Right cardiac atrium (tissue), 5 donors: ENCODE measurements at regions not wholly inside any gene's neighbourhood (a gene's known extent, or its start where the extent isn't known, plus 50 kb on each side); places are given as distances from the start of the nearest gene placed in this dataset.

ENCODE experiments used
- ATAC-seq, 2 donors: fragments of 200-7000 bp; cut with Tn5 transposase; one replicate each; pipeline versions ENCODE4 v1.8.0 to v1.9.1; 2020; ENCODE audit warnings: moderate library complexity in 2 of 2, mild to moderate bottlenecking in 1 of 2
- DNase-seq, 3 donors: peaks; one replicate each; pipeline ENCODE4 v3.0.0-alpha.2; 2020
- H3K27ac ChIP-seq: one replicate; pipeline ENCODE4 v1.5.1; 2013; ENCODE audit warnings: mild to moderate bottlenecking, low read length, control low read depth, moderate library complexity
- H3K27me3 ChIP-seq: one replicate; pipeline ENCODE4 v1.6.1; 2013; ENCODE audit not compliant: control insufficient read depth, insufficient read depth
- H3K4me1 ChIP-seq: one replicate; pipeline ENCODE4 v1.6.1; 2013; ENCODE audit warnings: low read length; ENCODE audit not compliant: control insufficient read depth, insufficient read depth
- H3K4me3 ChIP-seq: one replicate; pipeline ENCODE4 v1.5.1; 2013; ENCODE audit warnings: low read length, control low read depth
- H3K9me3 ChIP-seq: one replicate; pipeline ENCODE4 v1.6.1; 2013; ENCODE audit warnings: low read length; ENCODE audit not compliant: control insufficient read depth
- WGBS: extraction: QIAGEN DNeasy Blood & Tissue Kit; methylation state at CpG from one replicate; pipeline ENCODE4 v1.1.7; 2013; 5-methylcytosine and 5-hydroxymethylcytosine counted together
- intact Hi-C, 4 donors: fragments of 100-400 bp; cut with DNase I; formaldehyde crosslinking; loops; one replicate each; pipeline versions ENCODE4 v1.11.0 to v1.14.0; 2022 to 2023
- donor health status: healthy with polysubstance abuse.
- donor health status: DM: no; HTN: yes; CAD: no.
- donor health status: DM: no; HTN: no; CAD: no.
- donor health status: DM: no; HTN: yes; CAD: no; lungs with severe emphysema.
- donor health status: DM: yes; HTN: yes; CAD: no.

GRCh38 chr12:118853634-118854033 is 127.7 kb upstream of the SRRM4 start:
- H3K4me3 ChIP-seq, result no peak overlapping the region
- H3K27ac ChIP-seq, result no peak overlapping the region
- DNase-seq, result no peak
- H3K9me3 ChIP-seq, result no peaks in the 10 kb centered on the region
- intact Hi-C loops, result no loop called here
- WGBS, result 67% methylated on average over 4 of the region's 4 CpGs
- H3K27me3 ChIP-seq, result no peaks in the 10 kb centered on the region
- no peak for ATAC-seq
- H3K4me1 ChIP-seq, result no peaks in the 10 kb centered on the region

- Histone ChIP-seq H3K4me1 (no peaks in the 10 kb centered on the region), H3K4me3 (no peak overlapping the region), H3K27me3 (no peaks in the 10 kb centered on the region), H3K9me3 (no peaks in the 10 kb centered on the region), H3K27ac (no peak overlapping the region)
- DNase-seq (no peak), ATAC-seq (no peak)
- 84% methylated on average over 2 of the region's 2 CpGs for WGBS
- intact Hi-C loops, result no loop called here
Observed at GRCh38 chr12:118855858-118856257, 125.5 kb upstream of the SRRM4 start.

- ATAC-seq, result no peak
- WGBS, result 19% methylated on average over 3 of the region's 3 CpGs
- H3K4me3 ChIP-seq, result no peak overlapping the region
- no peaks in the 10 kb centered on the region for H3K4me1 ChIP-seq
- DNase-seq, result no peak
- no peaks in the 10 kb centered on the region for H3K9me3 ChIP-seq
- no peak overlapping the region for H3K27ac ChIP-seq
- no peaks in the 10 kb centered on the region for H3K27me3 ChIP-seq
- intact Hi-C loops, result no loop called here
Observed at GRCh38 chr12:118866346-118866745, 115.0 kb upstream of the SRRM4 start.

GRCh38 chr12:118870551-118870950 is 110.8 kb upstream of the SRRM4 start:
- H3K27me3 ChIP-seq, result no peaks in the 10 kb centered on the region
- no peak for DNase-seq
- H3K4me3 ChIP-seq, result no peak overlapping the region
- ATAC-seq, result no peak
- WGBS, result 74% methylated on average over 2 of the region's 2 CpGs
- no peak overlapping the region for H3K27ac ChIP-seq
- H3K9me3 ChIP-seq, result no peaks in the 10 kb centered on the region
- intact Hi-C loops, result no loop called here
- H3K4me1 ChIP-seq, result no peaks in the 10 kb centered on the region

- Histone ChIP-seq H3K9me3 (no peaks in the 10 kb centered on the region), H3K27me3 (no peaks in the 10 kb centered on the region), H3K27ac (no peak overlapping the region), H3K4me1 (no peaks in the 10 kb centered on the region), H3K4me3 (no peak overlapping the region)
- WGBS, result 24% methylated on average over 6 of the region's 6 CpGs
- no peak for ATAC-seq
- intact Hi-C loops, result no loop called here
- no peak for DNase-seq
Observed at GRCh38 chr12:118874698-118875548, 106.4 kb upstream of the SRRM4 start.

GRCh38 chr12:118880720-118881493 is 100.4 kb upstream of the SRRM4 start:
- H3K9me3 ChIP-seq, result no peaks in the 10 kb centered on the region
- intact Hi-C loops, result no loop called here
- no peaks in the 10 kb centered on the region for H3K4me1 ChIP-seq
- no peak overlapping the region for H3K27ac ChIP-seq
- no peak overlapping the region for H3K4me3 ChIP-seq
- ATAC-seq (no peak), DNase-seq (no peak)
- WGBS, result 51% methylated on average over 5 of the region's 5 CpGs
- no peaks in the 10 kb centered on the region for H3K27me3 ChIP-seq

- Histone ChIP-seq H3K27me3 (no peaks in the 10 kb centered on the region), H3K27ac (no peak overlapping the region), H3K4me1 (no peaks in the 10 kb centered on the region), H3K9me3 (no peaks in the 10 kb centered on the region), H3K4me3 (no peak overlapping the region)
- DNase-seq (no peak), ATAC-seq (no peak)
- intact Hi-C loops, result no loop called here
- 23% methylated on average over 1 of the region's 1 CpG for WGBS
Observed at GRCh38 chr12:118884226-118884625, 97.1 kb upstream of the SRRM4 start.

- Histone ChIP-seq H3K4me1 (no peaks in the 10 kb centered on the region), H3K27me3 (no peaks in the 10 kb centered on the region), H3K9me3 (no peaks in the 10 kb centered on the region), H3K4me3 (no peak overlapping the region), H3K27ac (no peak overlapping the region)
- DNase-seq (no peak), ATAC-seq (no peak)
- intact Hi-C loops, result no loop called here
- WGBS, result 40% methylated on average over 1 of the region's 1 CpG
Observed at GRCh38 chr12:118900993-118901392, 80.3 kb upstream of the SRRM4 start.

GRCh38 chr12:118908811-118909210 is 72.5 kb upstream of the SRRM4 start:
- Histone ChIP-seq H3K4me3 (no peak overlapping the region), H3K27ac (no peak overlapping the region), H3K9me3 (no peaks in the 10 kb centered on the region), H3K4me1 (no peaks in the 10 kb centered on the region), H3K27me3 (peaks cover 7% of the 10 kb centered on the region)
- DNase-seq, result no peak
- 62% methylated on average over 8 of the region's 8 CpGs for WGBS
- intact Hi-C loops, result no loop called here
- ATAC-seq, result no peak

GRCh38 chr12:118912697-118913270 is 68.6 kb upstream of the SRRM4 start:
- no peaks in the 10 kb centered on the region for H3K9me3 ChIP-seq
- intact Hi-C loops, result no loop called here
- 79% methylated on average over 9 of the region's 9 CpGs for WGBS
- peaks cover 2% of the 10 kb centered on the region for H3K27me3 ChIP-seq
- ATAC-seq, result no peak
- no peak overlapping the region for H3K4me3 ChIP-seq
- DNase-seq, result no peak
- H3K27ac ChIP-seq, result no peak overlapping the region
- H3K4me1 ChIP-seq, result no peaks in the 10 kb centered on the region

GRCh38 chr12:118921761-118922160 is 59.6 kb upstream of the SRRM4 start:
- Histone ChIP-seq H3K4me1 (no peaks in the 10 kb centered on the region), H3K4me3 (no peak overlapping the region), H3K27ac (no peak overlapping the region), H3K27me3 (no peaks in the 10 kb centered on the region), H3K9me3 (no peaks in the 10 kb centered on the region)
- no peak for ATAC-seq
- 67% methylated on average over 2 of the region's 2 CpGs for WGBS
- intact Hi-C loops, result no loop called here
- DNase-seq, result no peak
